SK-N-MC (cell line): ENCODE measurements at regions not wholly inside any gene's neighbourhood (a gene's known extent, or its start where the extent isn't known, plus 50 kb on each side); places are given as distances from the start of the nearest gene placed in this dataset.

Experiments used
- DNase-seq: peaks from one replicate; pipeline ENCODE4 v3.0.0-alpha.2; 2011; ENCODE audit warnings: low read depth, low spot score
- H3K27ac ChIP-seq: fragments of 200-600 bp; sonication (generic); 2 replicates; pipeline ENCODE4 v1.5.1; 2016; ENCODE audit warnings: mixed run types
- H3K36me3 ChIP-seq: fragments of 200-600 bp; sonication (generic); 2 replicates; pipeline ENCODE4 v1.6.1; 2017; ENCODE audit warnings: antibody characterized with exemption, low read length, mixed read lengths; ENCODE audit not compliant: insufficient read depth
- H3K4me3 ChIP-seq: fragments of 200-600 bp; sonication (generic); 2 replicates; pipeline ENCODE4 v1.5.1; 2016
- H3K9ac ChIP-seq: fragments of 200-600 bp; sonication (generic); 2 replicates; pipeline ENCODE4 v1.8.0; 2017; ENCODE audit warnings: mixed run types, mixed read lengths; ENCODE audit not compliant: insufficient read length
- H3K9me3 ChIP-seq: fragments of 200-600 bp; sonication (generic); 2 replicates; pipeline ENCODE4 v1.6.1; 2017; ENCODE audit warnings: low read depth, mild to moderate bottlenecking, antibody characterized with exemption, low read length, moderate library complexity, mixed read lengths
- EZH2 ChIP-seq: fragments of 200-600 bp; sonication (generic); IDR thresholded peaks from one replicate; pipeline ENCODE4 v1.6.1; 2017; ENCODE audit warnings: antibody characterized with exemption
- FOXP2 ChIP-seq: optimal IDR thresholded peaks from 2 replicates; pipeline ENCODE3; 2011; ENCODE audit warnings: mild to moderate bottlenecking, moderate library complexity; ENCODE audit not compliant: insufficient read depth; ENCODE audit errors: extremely low read length, control extremely low read depth
- POLR2AphosphoS5 ChIP-seq: IDR thresholded peaks from 2 replicates; pipeline ENCODE4 v1.6.1; 2012; ENCODE audit warnings: mild to moderate bottlenecking, low read depth, low read length, borderline replicate concordance

- H3K27ac ChIP-seq: no peak overlapping the region
- no peaks in the 10 kb centered on the region for H3K36me3 ChIP-seq
- H3K9me3 ChIP-seq: no peaks in the 10 kb centered on the region
- DNase-seq: no peak
- H3K9ac ChIP-seq: no peak overlapping the region
- TF ChIP-seq EZH2: no peak
- no peak for TF ChIP-seq FOXP2
- TF ChIP-seq POLR2AphosphoS5: no peak
- H3K4me3 ChIP-seq: no peak overlapping the region
Observed at GRCh38 chr5:179422908-179423481, 77.7 kb upstream of the ADAMTS2 start.

GRCh38 chr5:179422213-179422855 lies 77.1 kb upstream of the ADAMTS2 start:
- H3K9ac ChIP-seq: no peak overlapping the region
- DNase-seq: no peak
- H3K9me3 ChIP-seq: no peaks in the 10 kb centered on the region
- H3K36me3 ChIP-seq: no peaks in the 10 kb centered on the region
- no peak overlapping the region for H3K27ac ChIP-seq
- no peak overlapping the region for H3K4me3 ChIP-seq
- no peak for TF ChIP-seq FOXP2
- TF ChIP-seq EZH2: no peak
- TF ChIP-seq POLR2AphosphoS5: no peak

- H3K27ac ChIP-seq: no peak overlapping the region
- H3K9ac ChIP-seq: no peak overlapping the region
- TF ChIP-seq EZH2: no peak
- no peak for TF ChIP-seq FOXP2
- TF ChIP-seq POLR2AphosphoS5: no peak
- H3K36me3 ChIP-seq: no peaks in the 10 kb centered on the region
- DNase-seq: no peak
- H3K4me3 ChIP-seq: no peak overlapping the region
- no peaks in the 10 kb centered on the region for H3K9me3 ChIP-seq
Observed at GRCh38 chr5:179421144-179421901, 76.1 kb upstream of the ADAMTS2 start.

GRCh38 chr5:179420476-179420875 lies 75.2 kb upstream of the ADAMTS2 start:
- no peak overlapping the region for H3K27ac ChIP-seq
- no peaks in the 10 kb centered on the region for H3K9me3 ChIP-seq
- H3K4me3 ChIP-seq: no peak overlapping the region
- TF ChIP-seq EZH2 (no peak), FOXP2 (no peak), POLR2AphosphoS5 (no peak)
- no peak overlapping the region for H3K9ac ChIP-seq
- no peak for DNase-seq
- no peaks in the 10 kb centered on the region for H3K36me3 ChIP-seq

- H3K4me3 ChIP-seq: no peak overlapping the region
- no peaks in the 10 kb centered on the region for H3K36me3 ChIP-seq
- H3K9me3 ChIP-seq: no peaks in the 10 kb centered on the region
- no peak overlapping the region for H3K9ac ChIP-seq
- no peak for TF ChIP-seq POLR2AphosphoS5
- no peak for TF ChIP-seq FOXP2
- no peak for TF ChIP-seq EZH2
- no peak for DNase-seq
- no peak overlapping the region for H3K27ac ChIP-seq
Observed at GRCh38 chr5:179418972-179419371, 73.7 kb upstream of the ADAMTS2 start.

GRCh38 chr5:179417696-179418095 lies 72.4 kb upstream of the ADAMTS2 start:
- no peak overlapping the region for H3K27ac ChIP-seq
- no peaks in the 10 kb centered on the region for H3K9me3 ChIP-seq
- no peak for DNase-seq
- no peak overlapping the region for H3K4me3 ChIP-seq
- no peak for TF ChIP-seq EZH2
- no peak for TF ChIP-seq FOXP2
- no peak for TF ChIP-seq POLR2AphosphoS5
- H3K9ac ChIP-seq: no peak overlapping the region
- H3K36me3 ChIP-seq: no peaks in the 10 kb centered on the region

GRCh38 chr5:179417016-179417415 lies 71.8 kb upstream of the ADAMTS2 start:
- no peak overlapping the region for H3K27ac ChIP-seq
- H3K36me3 ChIP-seq: no peaks in the 10 kb centered on the region
- TF ChIP-seq POLR2AphosphoS5 (no peak), FOXP2 (no peak), EZH2 (no peak)
- H3K9me3 ChIP-seq: no peaks in the 10 kb centered on the region
- no peak for DNase-seq
- no peak overlapping the region for H3K9ac ChIP-seq
- no peak overlapping the region for H3K4me3 ChIP-seq

GRCh38 chr5:179416114-179416822 lies 71.0 kb upstream of the ADAMTS2 start:
- Histone ChIP-seq H3K9ac (no peak overlapping the region), H3K36me3 (no peaks in the 10 kb centered on the region), H3K27ac (no peak overlapping the region), H3K4me3 (no peak overlapping the region), H3K9me3 (no peaks in the 10 kb centered on the region)
- TF ChIP-seq FOXP2 (no peak), POLR2AphosphoS5 (no peak), EZH2 (no peak)
- DNase-seq: no peak
